ENCODE measurements at regions not wholly inside any gene's neighbourhood (a gene's known extent, or its start where the extent isn't known, plus 50 kb on each side); places are given as distances from the start of the nearest gene placed in this dataset.

- TF ChIP-seq POLR2A (IDR thresholded peaks at IDR 0.05), result no peak
- no peak for TF ChIP-seq CTCF (IDR thresholded peaks at IDR 0.05)
These were observed 90.4 kb upstream of the MTNR1B start for GRCh38 chr11:92879086-92879485.
